BLaER1 (cell line): ENCODE measurements at regions not wholly inside any gene's neighbourhood (a gene's known extent, or its start where the extent isn't known, plus 50 kb on each side); places are given as distances from the start of the nearest gene placed in this dataset.

ENCODE experiments used
- H3K27ac ChIP-seq: shearing (Covaris generic); formaldehyde crosslinking; 2 replicates; pipeline ENCODE4 v1.8.1; 2022
- H3K27me3 ChIP-seq: shearing (Covaris generic); formaldehyde crosslinking; 2 replicates; pipeline ENCODE4 v1.8.1; 2022
- H3K36me3 ChIP-seq: shearing (Covaris generic); formaldehyde crosslinking; 2 replicates; pipeline ENCODE4 v1.8.1; 2022
- H3K4me1 ChIP-seq: shearing (Covaris generic); formaldehyde crosslinking; 2 replicates; pipeline ENCODE4 v1.8.1; 2022
- H3K4me2 ChIP-seq: shearing (Covaris generic); formaldehyde crosslinking; 2 replicates; pipeline ENCODE4 v1.8.1; 2022
- H3K4me3 ChIP-seq: shearing (Covaris generic); formaldehyde crosslinking; 2 replicates; pipeline ENCODE4 v1.8.1; 2022
- H3K9ac ChIP-seq: shearing (Covaris generic); formaldehyde crosslinking; 2 replicates; pipeline ENCODE4 v1.8.1; 2022
- H3K9me3 ChIP-seq: shearing (Covaris generic); formaldehyde crosslinking; 2 replicates; pipeline ENCODE4 v1.8.1; 2022
- H4K20me1 ChIP-seq: shearing (Covaris generic); formaldehyde crosslinking; 2 replicates; pipeline ENCODE4 v1.8.1; 2022
- Cebpa-rat ChIP-seq: shearing (Covaris generic); IDR thresholded peaks from 2 replicates; pipeline ENCODE4 v1.8.1; 2022

- no peak for TF ChIP-seq Cebpa-rat
- no peak overlapping the region for H3K9ac ChIP-seq
- no peaks in the 10 kb centered on the region for H3K9me3 ChIP-seq
- H4K20me1 ChIP-seq = no peaks in the 10 kb centered on the region
- peak overlapping the region; percentile 62 for H3K27ac ChIP-seq
- H3K36me3 ChIP-seq = no peaks in the 10 kb centered on the region
- no peak overlapping the region for H3K4me3 ChIP-seq
- peak overlapping the region; percentile 74 for H3K4me2 ChIP-seq
- no peaks in the 10 kb centered on the region for H3K27me3 ChIP-seq
- peaks cover 17% of the 10 kb centered on the region for H3K4me1 ChIP-seq
Measured at GRCh38 chr4:8727546-8728510, 135.3 kb downstream of the CPZ start.

GRCh38 chr4:8727131-8727530 lies 134.6 kb downstream of the CPZ start:
- Histone ChIP-seq H3K27me3 (no peaks in the 10 kb centered on the region), H3K9ac (no peak overlapping the region), H3K4me1 (peaks cover 17% of the 10 kb centered on the region), H3K4me3 (no peak overlapping the region), H3K4me2 (peak overlapping the region; percentile 74), H3K27ac (0 out of 2 replicates have a peak overlapping the region, but pooled peaks have one; percentile 62), H3K9me3 (no peaks in the 10 kb centered on the region), H4K20me1 (no peaks in the 10 kb centered on the region), H3K36me3 (no peaks in the 10 kb centered on the region)
- no peak for TF ChIP-seq Cebpa-rat

- Histone ChIP-seq H3K36me3 (no peaks in the 10 kb centered on the region), H3K4me1 (peaks cover 17% of the 10 kb centered on the region), H3K27ac (no peak overlapping the region), H3K4me3 (no peak overlapping the region), H3K27me3 (no peaks in the 10 kb centered on the region), H3K9ac (no peak overlapping the region), H3K9me3 (no peaks in the 10 kb centered on the region), H3K4me2 (no peak overlapping the region), H4K20me1 (no peaks in the 10 kb centered on the region)
- TF ChIP-seq Cebpa-rat = no peak
Measured at GRCh38 chr4:8726344-8726851, 133.8 kb downstream of the CPZ start.

GRCh38 chr4:8725845-8726244 lies 133.3 kb downstream of the CPZ start:
- Histone ChIP-seq H3K36me3 (no peaks in the 10 kb centered on the region), H3K9ac (no peak overlapping the region), H3K27ac (no peak overlapping the region), H4K20me1 (no peaks in the 10 kb centered on the region), H3K27me3 (no peaks in the 10 kb centered on the region), H3K9me3 (no peaks in the 10 kb centered on the region), H3K4me2 (no peak overlapping the region), H3K4me3 (no peak overlapping the region), H3K4me1 (peaks cover 17% of the 10 kb centered on the region)
- no peak for TF ChIP-seq Cebpa-rat

GRCh38 chr4:8725071-8725841 lies 132.7 kb downstream of the CPZ start:
- no peak overlapping the region for H3K4me3 ChIP-seq
- H3K4me2 ChIP-seq = no peak overlapping the region
- H3K36me3 ChIP-seq = no peaks in the 10 kb centered on the region
- no peak for TF ChIP-seq Cebpa-rat
- H3K9ac ChIP-seq = no peak overlapping the region
- H3K9me3 ChIP-seq = no peaks in the 10 kb centered on the region
- H4K20me1 ChIP-seq = no peaks in the 10 kb centered on the region
- H3K4me1 ChIP-seq = peaks cover 17% of the 10 kb centered on the region
- H3K27ac ChIP-seq = no peak overlapping the region
- H3K27me3 ChIP-seq = no peaks in the 10 kb centered on the region

- no peak overlapping the region for H3K27ac ChIP-seq
- no peaks in the 10 kb centered on the region for H4K20me1 ChIP-seq
- peaks cover 17% of the 10 kb centered on the region for H3K4me1 ChIP-seq
- H3K36me3 ChIP-seq = no peaks in the 10 kb centered on the region
- H3K9me3 ChIP-seq = peaks cover 2% of the 10 kb centered on the region; the same call in 1 of the 2 replicates
- no peak for TF ChIP-seq Cebpa-rat
- H3K27me3 ChIP-seq = no peaks in the 10 kb centered on the region
- no peak overlapping the region for H3K4me3 ChIP-seq
- H3K4me2 ChIP-seq = no peak overlapping the region
- H3K9ac ChIP-seq = no peak overlapping the region
Measured at GRCh38 chr4:8724436-8725070, 132.0 kb downstream of the CPZ start.

- no peak for TF ChIP-seq Cebpa-rat
- Histone ChIP-seq H4K20me1 (no peaks in the 10 kb centered on the region), H3K9ac (no peak overlapping the region), H3K36me3 (no peaks in the 10 kb centered on the region), H3K4me1 (peaks cover 15% of the 10 kb centered on the region), H3K4me3 (no peak overlapping the region), H3K27ac (no peak overlapping the region), H3K27me3 (no peaks in the 10 kb centered on the region), H3K9me3 (peaks cover 7% of the 10 kb centered on the region; the same call in 1 of the 2 replicates), H3K4me2 (no peak overlapping the region)
Measured at GRCh38 chr4:8723222-8723980, 130.8 kb downstream of the CPZ start.

GRCh38 chr4:8722556-8722955 lies 130.0 kb downstream of the CPZ start:
- Histone ChIP-seq H3K27ac (no peak overlapping the region), H3K9ac (no peak overlapping the region), H4K20me1 (no peaks in the 10 kb centered on the region), H3K4me1 (peaks cover 6% of the 10 kb centered on the region), H3K36me3 (no peaks in the 10 kb centered on the region), H3K4me2 (no peak overlapping the region), H3K9me3 (peaks cover 7% of the 10 kb centered on the region; the same call in 1 of the 2 replicates), H3K4me3 (no peak overlapping the region), H3K27me3 (no peaks in the 10 kb centered on the region)
- TF ChIP-seq Cebpa-rat = no peak

- Histone ChIP-seq H3K4me1 (no peaks in the 10 kb centered on the region), H3K9me3 (peaks cover 7% of the 10 kb centered on the region; the same call in 1 of the 2 replicates), H3K27ac (no peak overlapping the region), H3K27me3 (no peaks in the 10 kb centered on the region), H3K9ac (no peak overlapping the region), H4K20me1 (no peaks in the 10 kb centered on the region), H3K4me2 (no peak overlapping the region), H3K36me3 (no peaks in the 10 kb centered on the region), H3K4me3 (no peak overlapping the region)
- no peak for TF ChIP-seq Cebpa-rat
Measured at GRCh38 chr4:8721621-8722020, 129.1 kb downstream of the CPZ start.
